OCI-LY1 (cell line): ENCODE measurements at regions not wholly inside any gene's neighbourhood (a gene's known extent, or its start where the extent isn't known, plus 50 kb on each side); places are given as distances from the start of the nearest gene placed in this dataset.

Source experiments
- EZH2 ChIP-seq: fragments of 200-600 bp; sonication (generic), shearing (Covaris generic); IDR thresholded peaks from 2 replicates; pipeline ENCODE4 v1.8.0; 2017; ENCODE audit warnings: borderline replicate concordance, mixed run types, mild to moderate bottlenecking, antibody characterized with exemption, low read length, moderate library complexity, mixed read lengths
- TF ChIP-seq, protein P1 (sequence below): fragments of 200-600 bp; sonication (generic), shearing (Covaris generic); IDR thresholded peaks from 2 replicates; pipeline ENCODE4 v1.5.1; 2017; ENCODE audit warnings: mild to moderate bottlenecking, antibody characterized with exemption, low read length, moderate library complexity, mixed read lengths

DNA sequence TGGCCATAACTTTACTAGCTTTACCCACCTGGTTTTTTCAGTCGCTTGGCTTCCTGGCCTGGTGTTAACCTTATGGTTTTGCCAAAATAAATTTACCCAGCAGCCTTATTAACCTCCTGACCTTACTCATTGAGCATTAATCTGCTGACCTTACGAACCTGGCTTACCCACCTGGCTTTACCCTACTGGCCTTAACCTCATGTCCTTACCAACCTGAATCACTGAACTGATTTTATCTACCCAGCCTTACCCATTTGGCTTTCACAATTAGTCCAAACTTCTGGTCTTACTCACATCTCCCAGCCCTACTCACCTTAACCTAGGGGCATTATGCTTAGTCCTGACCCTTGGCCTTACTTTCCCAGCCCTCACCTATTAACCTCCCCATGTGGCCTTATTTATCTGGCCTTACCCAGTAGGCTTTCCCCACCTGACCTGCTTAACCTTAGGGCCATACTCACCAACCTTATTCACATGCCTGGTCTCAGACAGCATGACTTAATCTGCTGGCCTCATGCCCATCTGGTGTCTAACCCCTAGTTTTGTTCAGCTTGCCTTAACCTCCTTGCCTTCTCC is 93.4 kb downstream of the IL12A start:
- TF ChIP-seq, protein P1, sequence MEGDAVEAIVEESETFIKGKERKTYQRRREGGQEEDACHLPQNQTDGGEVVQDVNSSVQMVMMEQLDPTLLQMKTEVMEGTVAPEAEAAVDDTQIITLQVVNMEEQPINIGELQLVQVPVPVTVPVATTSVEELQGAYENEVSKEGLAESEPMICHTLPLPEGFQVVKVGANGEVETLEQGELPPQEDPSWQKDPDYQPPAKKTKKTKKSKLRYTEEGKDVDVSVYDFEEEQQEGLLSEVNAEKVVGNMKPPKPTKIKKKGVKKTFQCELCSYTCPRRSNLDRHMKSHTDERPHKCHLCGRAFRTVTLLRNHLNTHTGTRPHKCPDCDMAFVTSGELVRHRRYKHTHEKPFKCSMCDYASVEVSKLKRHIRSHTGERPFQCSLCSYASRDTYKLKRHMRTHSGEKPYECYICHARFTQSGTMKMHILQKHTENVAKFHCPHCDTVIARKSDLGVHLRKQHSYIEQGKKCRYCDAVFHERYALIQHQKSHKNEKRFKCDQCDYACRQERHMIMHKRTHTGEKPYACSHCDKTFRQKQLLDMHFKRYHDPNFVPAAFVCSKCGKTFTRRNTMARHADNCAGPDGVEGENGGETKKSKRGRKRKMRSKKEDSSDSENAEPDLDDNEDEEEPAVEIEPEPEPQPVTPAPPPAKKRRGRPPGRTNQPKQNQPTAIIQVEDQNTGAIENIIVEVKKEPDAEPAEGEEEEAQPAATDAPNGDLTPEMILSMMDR = no peak
- TF ChIP-seq EZH2 = no peak
